Left kidney (tissue), 1 donor: ENCODE measurements at regions not wholly inside any gene's neighbourhood (a gene's known extent, or its start where the extent isn't known, plus 50 kb on each side); places are given as distances from the start of the nearest gene placed in this dataset.

Experiments used
- DNase-seq: peaks from one replicate; pipeline ENCODE4 v3.0.0-alpha.2; 2013

GRCh38 chr5:167657016-167657415 lies 634.4 kb upstream of the WWC1 start:
- DNase-seq = no peak

- no peak for DNase-seq
Observed at GRCh38 chr5:167658889-167659288, 632.6 kb upstream of the WWC1 start.

GRCh38 chr5:167661605-167662004 lies 629.8 kb upstream of the WWC1 start:
- no peak for DNase-seq

- DNase-seq = no peak
Observed at GRCh38 chr5:167664222-167664804, 627.1 kb upstream of the WWC1 start.

- DNase-seq = no peak
Observed at GRCh38 chr5:167665841-167666375, 625.5 kb upstream of the WWC1 start.

- DNase-seq = no peak
Observed at GRCh38 chr5:167671176-167671575, 620.3 kb upstream of the WWC1 start.

- DNase-seq = no peak
Observed at GRCh38 chr5:167673942-167674341, 617.5 kb upstream of the WWC1 start.

GRCh38 chr5:167678481-167678880 lies 613.0 kb upstream of the WWC1 start:
- no peak for DNase-seq

GRCh38 chr5:167684251-167684650 lies 607.2 kb upstream of the WWC1 start:
- DNase-seq = no peak

- DNase-seq = no peak
Observed at GRCh38 chr5:167688341-167689130, 602.9 kb upstream of the WWC1 start.

GRCh38 chr5:167694325-167695147 lies 596.9 kb upstream of the WWC1 start:
- DNase-seq = no peak

GRCh38 chr5:167696558-167697314 lies 594.7 kb upstream of the WWC1 start:
- no peak for DNase-seq

GRCh38 chr5:167699432-167699831 lies 592.0 kb upstream of the WWC1 start:
- DNase-seq = no peak

GRCh38 chr5:167701051-167701450 lies 590.4 kb upstream of the WWC1 start:
- DNase-seq = no peak

- DNase-seq = no peak
Observed at GRCh38 chr5:167702014-167702413, 589.4 kb upstream of the WWC1 start.

GRCh38 chr5:167708449-167708848 lies 583.0 kb upstream of the WWC1 start:
- no peak for DNase-seq

GRCh38 chr5:167709625-167710024 lies 581.8 kb upstream of the WWC1 start:
- no peak for DNase-seq

- no peak for DNase-seq
Observed at GRCh38 chr5:167710444-167711073, 580.9 kb upstream of the WWC1 start.

- DNase-seq = no peak
Observed at GRCh38 chr5:167712986-167713585, 578.4 kb upstream of the WWC1 start.

- no peak for DNase-seq
Observed at GRCh38 chr5:167713896-167714295, 577.5 kb upstream of the WWC1 start.

GRCh38 chr5:167716126-167716775 lies 575.2 kb upstream of the WWC1 start:
- no peak for DNase-seq
